ENCODE measurements at regions not wholly inside any gene's neighbourhood (a gene's known extent, or its start where the extent isn't known, plus 50 kb on each side); places are given as distances from the start of the nearest gene placed in this dataset.

DNA sequence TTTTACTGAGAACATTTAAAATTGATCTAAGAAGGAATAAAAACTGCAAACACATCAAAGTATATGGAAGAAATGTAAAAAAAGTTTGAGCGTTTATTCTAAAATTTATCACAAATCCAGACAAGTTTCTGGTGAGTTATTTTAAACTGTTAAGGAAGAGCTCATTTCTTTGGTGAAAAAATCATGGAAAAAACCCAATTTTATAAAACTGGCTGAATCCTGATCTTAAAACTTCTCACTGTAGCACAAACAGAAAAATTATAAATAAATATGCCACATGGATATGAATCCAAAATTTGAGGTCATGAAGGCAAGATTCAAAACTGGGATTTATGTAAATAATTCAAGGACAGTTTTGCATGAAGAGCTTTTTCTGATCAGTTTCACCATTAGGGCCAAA is 205.1 kb upstream of the RGMA start:
- intact Hi-C loops (cut with DNase I; ENCODE audit: low total_unique reads): no loop called here
- WGBS, 5 donors: 89 to 97% (median 91%) methylated on average over 1 of the region's 1 CpG

DNA sequence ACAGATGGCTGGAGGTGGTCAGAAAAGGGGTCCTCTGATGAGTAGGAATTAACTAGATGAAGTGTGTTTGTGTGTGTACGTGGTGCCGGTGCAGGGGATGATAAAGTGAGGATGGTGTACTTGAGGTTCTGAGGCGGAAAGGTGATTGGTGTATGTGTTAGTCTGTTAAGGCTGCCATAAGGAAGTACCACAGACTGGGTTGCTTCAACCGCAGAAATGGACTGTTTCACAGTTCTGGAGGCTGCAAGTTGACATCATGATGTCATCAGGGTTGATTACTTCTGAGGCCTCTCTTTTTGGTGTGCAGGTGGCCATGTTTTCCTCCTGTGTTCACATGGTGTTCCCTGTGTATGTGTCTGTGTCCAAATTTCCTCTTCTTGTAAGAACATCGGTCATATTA is 202.4 kb upstream of the RGMA start:
- intact Hi-C loops (cut with DNase I; ENCODE audit: low total_unique reads): no loop called here
- no peak overlapping the region for H3K4me3 ChIP-seq
- 68 to 98% (median 89%) methylated on average over 5 of the region's 5 CpGs for WGBS, 5 donors
- TF ChIP-seq POLR2A (IDR thresholded peaks at IDR 0.05): no peak
- no peak for TF ChIP-seq CTCF (IDR thresholded peaks at IDR 0.05 in 8 of 11, conservative IDR thresholded peaks at IDR 0.05 in 3 of 11)
- TF ChIP-seq POLR2AphosphoS5 (IDR thresholded peaks at IDR 0.05): no peak
- H3K27ac ChIP-seq: no peak overlapping the region
- no peak for DNase-seq
- no peaks in the 10 kb centered on the region for H3K9me3 ChIP-seq
- no peaks in the 10 kb centered on the region for H3K36me3 ChIP-seq
- peaks cover 0 to 8% (median 0%) of the 10 kb centered on the region in 7 donors for H3K27me3 ChIP-seq (replicated peaks in 1 of 7)
- H3K4me1 ChIP-seq: no peaks in the 10 kb centered on the region

More for the DNA sequence above, 205.1 kb upstream of the RGMA start:
- Histone ChIP-seq H3K4me1 (no peaks in the 10 kb centered on the region), H3K27ac (no peak overlapping the region), H3K9me3 (no peaks in the 10 kb centered on the region), H3K36me3 (no peaks in the 10 kb centered on the region), H3K27me3 (replicated peaks in 1 of 7) (peaks cover 0 to 4% (median 0%) of the 10 kb centered on the region in 7 donors), H3K4me3 (no peak overlapping the region)
- TF ChIP-seq CTCF (IDR thresholded peaks at IDR 0.05 in 8 of 11, conservative IDR thresholded peaks at IDR 0.05 in 3 of 11) (no peak), POLR2A (IDR thresholded peaks at IDR 0.05) (no peak), POLR2AphosphoS5 (IDR thresholded peaks at IDR 0.05) (no peak)
- DNase-seq: no peak

DNA sequence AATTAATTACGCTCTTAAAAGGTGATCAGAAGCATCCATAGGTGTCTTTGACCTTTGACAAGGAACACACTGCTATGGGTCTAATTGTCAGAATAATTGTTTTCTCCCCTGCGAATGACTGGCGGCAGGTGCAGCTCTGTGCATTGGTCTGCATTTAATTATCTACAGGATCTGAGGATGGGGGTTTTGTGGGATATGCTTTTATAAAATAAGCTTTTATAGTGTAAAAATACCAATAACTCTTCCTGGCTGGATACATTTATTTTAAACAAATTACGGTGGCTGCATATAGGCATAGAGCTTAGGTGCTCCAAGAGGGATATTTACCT is 201.6 kb upstream of the RGMA start:
- no peaks in the 10 kb centered on the region for H3K9me3 ChIP-seq
- intact Hi-C loops (cut with DNase I; ENCODE audit: low total_unique reads): no loop called here
- no peak for DNase-seq
- no peak for TF ChIP-seq POLR2AphosphoS5 (IDR thresholded peaks at IDR 0.05)
- TF ChIP-seq POLR2A (IDR thresholded peaks at IDR 0.05): no peak
- no peak for TF ChIP-seq CTCF (IDR thresholded peaks at IDR 0.05 in 8 of 11, conservative IDR thresholded peaks at IDR 0.05 in 3 of 11)
- no peak overlapping the region for H3K4me3 ChIP-seq
- peaks cover 0 to 8% (median 0%) of the 10 kb centered on the region in 7 donors for H3K27me3 ChIP-seq (replicated peaks in 1 of 7)
- 69 to 88% (median 71%) methylated on average over 4 of the region's 4 CpGs for WGBS, 5 donors
- no peaks in the 10 kb centered on the region for H3K36me3 ChIP-seq
- no peak overlapping the region for H3K27ac ChIP-seq
- no peaks in the 10 kb centered on the region for H3K4me1 ChIP-seq

DNA sequence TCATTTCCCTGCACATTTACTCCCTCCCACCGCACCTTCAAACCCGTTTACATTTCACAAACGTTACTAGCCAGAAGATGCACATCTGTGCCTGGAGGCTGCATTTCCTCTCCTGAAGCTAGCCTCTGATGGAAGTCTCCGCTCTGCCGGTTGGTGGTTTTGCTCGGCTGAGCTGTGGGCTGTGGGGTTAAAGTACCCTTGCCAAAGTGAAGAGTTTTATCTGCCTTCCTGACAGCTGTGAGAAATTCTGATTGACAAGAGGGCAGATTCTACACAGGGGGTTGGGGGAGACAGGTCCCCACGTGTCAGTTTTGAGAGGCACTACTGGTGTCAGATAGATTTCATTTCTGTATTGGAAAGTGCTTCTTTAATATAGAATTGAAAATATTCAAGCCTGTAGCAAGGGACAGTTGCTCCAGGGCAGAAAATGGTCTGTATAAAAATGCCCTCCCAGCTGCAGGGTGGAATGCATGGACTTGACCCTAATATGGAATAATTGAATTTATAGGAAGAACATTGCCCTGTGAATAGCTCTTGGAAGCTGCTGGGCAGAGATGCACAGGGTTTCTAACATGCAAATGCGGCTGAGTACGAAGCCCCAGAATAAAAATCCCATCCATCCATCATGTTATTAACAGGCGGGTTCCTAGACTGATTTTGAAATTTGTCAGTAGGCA is 201.1 kb upstream of the RGMA start:
- Histone ChIP-seq H3K4me1 (no peaks in the 10 kb centered on the region), H3K9me3 (no peaks in the 10 kb centered on the region), H3K27ac (no peak overlapping the region), H3K27me3 (replicated peaks in 1 of 7) (peaks cover 0 to 8% (median 0%) of the 10 kb centered on the region in 7 donors), H3K4me3 (no peak overlapping the region), H3K36me3 (no peaks in the 10 kb centered on the region)
- TF ChIP-seq POLR2A (IDR thresholded peaks at IDR 0.05) (no peak), CTCF (IDR thresholded peaks at IDR 0.05 in 8 of 11, conservative IDR thresholded peaks at IDR 0.05 in 3 of 11) (no peak)
- intact Hi-C loops (cut with DNase I; ENCODE audit: low total_unique reads): no loop called here
- no peak for DNase-seq
- WGBS, 5 donors: 36 to 48% (median 40%) methylated on average over 10 of the region's 10 CpGs

Data from spleen (tissue), 11 donors.